NCI-H1105 (cell line): ENCODE measurements at regions not wholly inside any gene's neighbourhood (a gene's known extent, or its start where the extent isn't known, plus 50 kb on each side); places are given as distances from the start of the nearest gene placed in this dataset.
"Not testable (repeated sequence)": the region's sequence is repeated elsewhere in the genome, so short reads cannot be mapped to it uniquely, and the experiment has no call there.

Source experiments
- DNase-seq: peaks from one replicate; lab custom pipeline; 2025; lab: John Stamatoyannopoulos, UW

DNA sequence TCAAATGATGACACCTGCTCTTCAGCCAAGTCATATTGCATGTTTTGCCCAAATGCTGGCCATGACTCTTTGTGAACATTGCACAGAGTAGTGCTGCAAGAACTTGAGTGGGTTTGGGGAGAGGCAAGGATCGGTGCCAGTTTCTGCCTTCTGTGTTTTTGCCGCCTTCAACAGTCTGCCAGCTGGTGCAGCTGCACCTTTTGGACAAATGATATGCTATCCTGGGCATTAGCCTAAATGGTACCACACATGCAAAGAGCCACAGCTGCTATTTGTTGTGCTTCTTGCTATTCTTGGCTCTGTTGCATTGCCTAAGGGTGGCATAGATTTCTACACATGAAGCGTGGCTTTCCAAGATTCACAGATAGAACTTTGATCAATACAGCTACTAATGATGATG, 189.0 kb upstream of the CCN2 start:
- no peak for DNase-seq

DNA sequence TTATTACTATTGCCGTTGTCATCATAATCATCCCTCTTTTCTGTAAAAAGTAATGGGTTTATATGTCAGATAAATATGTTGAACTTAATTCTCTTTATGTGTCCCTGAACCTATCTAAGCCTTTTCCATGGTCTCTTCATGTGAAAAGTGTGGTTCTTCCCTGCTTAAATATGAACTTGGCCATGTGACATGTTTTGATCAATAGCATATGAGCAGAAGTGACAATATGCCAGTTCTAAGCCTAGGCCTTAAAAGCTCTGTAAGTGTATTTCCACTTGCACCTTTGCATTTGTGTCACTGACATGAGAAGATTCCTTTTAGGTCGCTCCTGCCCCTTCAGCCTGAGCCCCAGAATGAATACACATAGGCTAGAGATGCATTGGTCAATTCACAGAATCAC, 188.4 kb upstream of the CCN2 start:
- DNase-seq, result no peak

DNA sequence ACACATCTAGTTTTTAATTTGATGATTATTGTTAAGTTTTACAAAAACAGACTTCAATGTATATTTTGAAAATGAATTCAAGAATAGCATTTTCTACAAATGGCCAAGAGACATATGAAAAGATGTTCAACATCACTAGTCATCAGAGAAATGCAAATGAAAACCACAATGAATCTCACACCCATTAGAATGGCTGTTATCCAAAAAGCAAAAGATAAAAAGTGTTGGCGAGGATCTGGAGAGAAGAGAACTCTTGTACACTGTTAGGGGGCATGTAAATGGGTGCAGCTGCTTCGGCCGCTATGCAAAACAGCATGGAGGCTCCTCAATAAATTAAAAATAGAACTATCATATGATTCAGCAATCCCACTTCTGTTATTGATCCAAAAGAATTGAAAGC, 185.8 kb upstream of the CCN2 start:
- DNase-seq, result no peak

DNA sequence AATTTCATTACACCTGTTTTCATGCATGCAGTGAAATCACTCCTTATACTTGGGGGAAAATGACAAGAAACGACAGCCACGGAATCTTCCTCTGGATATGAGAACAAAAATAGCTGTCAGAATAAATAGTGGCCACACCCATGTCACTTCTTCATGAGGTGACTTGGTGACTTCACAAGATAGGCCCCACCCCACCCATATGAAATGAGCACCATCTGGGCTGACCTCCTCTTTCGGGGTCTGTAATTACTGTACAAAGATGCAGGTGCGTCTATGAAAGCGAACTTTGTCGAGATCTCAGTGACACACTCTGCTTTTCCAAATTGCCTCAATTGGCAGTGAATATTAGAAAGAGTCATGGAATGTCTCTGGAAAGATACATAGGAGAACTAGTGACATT, 184.2 kb upstream of the CCN2 start:
- DNase-seq, result no peak

DNA sequence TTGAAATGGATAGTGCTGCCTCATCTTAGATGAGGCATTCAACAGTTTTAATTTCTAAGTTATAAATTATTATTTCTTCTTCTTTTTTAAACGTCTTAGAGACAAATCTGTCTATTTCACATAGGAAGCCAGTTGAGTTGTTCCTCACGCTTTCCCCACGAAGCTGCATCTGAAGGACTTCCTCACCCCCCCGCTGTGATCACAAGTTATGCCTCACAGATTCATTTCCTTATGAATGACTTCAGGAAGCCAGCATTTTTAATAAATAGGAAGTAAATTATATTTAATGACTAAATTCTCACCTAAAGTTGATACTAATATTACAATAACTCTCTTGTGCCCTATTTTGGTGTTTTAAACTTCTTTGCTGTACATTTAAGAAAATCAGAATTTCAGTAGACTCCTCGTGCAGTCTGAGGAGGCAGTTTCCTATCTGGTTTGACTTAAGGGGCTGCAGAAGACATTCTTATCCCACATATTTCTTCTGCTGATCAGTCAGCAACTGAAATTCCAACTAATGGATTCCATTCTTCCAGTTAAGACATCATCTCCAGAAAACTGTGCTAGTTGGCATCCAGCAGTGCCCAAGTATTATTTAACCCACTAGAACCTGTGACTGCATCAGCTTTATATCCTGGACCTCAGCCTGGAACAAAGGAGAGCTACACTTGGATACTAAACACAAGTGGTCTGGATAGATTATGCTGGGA, 182.7 kb upstream of the CCN2 start:
- no peak for DNase-seq

DNA sequence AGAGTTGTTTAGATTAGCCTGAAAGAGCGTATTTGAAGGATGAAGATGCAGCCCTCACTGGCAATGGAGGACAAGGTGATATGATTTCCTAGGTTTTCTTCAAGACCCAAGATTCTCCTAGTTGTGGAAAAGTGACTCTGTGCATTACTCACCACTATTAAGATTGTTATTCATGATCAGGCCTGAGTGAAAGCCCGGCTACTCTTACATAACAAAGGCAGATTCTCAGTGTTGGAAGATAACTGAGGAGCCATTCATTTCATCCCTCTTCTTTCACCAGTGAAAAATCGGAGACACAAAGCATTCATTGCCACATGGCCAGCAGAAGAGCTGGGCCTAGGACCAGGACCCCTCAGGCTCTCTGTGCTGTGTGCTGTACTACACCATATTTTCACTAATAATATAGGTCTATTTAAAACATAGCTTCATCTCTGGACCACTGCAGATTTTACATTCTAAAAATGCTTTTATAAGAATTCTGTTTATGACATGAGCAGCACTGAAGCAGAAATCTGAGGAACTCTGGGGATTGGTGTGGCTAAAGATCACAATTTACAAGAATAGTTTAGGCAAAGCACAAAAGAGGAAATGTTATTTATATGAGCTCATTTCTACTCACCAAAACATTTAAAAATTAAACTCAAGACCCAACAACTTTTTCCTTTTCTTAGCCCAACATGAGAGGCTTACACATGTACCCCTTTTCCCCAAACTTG, 181.9 kb upstream of the CCN2 start:
- DNase-seq, result no peak

DNA sequence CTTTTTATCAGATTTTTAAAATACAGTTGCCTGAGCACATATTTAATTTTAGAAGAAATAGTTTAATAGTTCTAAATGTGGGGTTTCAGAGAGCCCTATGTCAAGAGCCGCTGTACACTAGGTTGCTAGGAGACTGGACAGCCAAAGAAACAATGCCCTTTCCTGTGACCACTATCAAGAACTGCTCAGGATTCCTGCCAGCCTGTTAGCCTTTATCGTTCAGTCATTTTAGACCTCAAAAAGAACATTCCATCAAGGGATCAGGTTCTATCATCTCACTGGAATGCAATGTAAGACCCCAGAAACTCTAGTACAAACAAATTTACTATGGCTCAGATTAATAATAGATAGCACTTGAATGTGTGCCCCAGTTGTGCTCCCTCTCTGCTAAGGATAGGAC, 181.2 kb upstream of the CCN2 start:
- no peak for DNase-seq

DNA sequence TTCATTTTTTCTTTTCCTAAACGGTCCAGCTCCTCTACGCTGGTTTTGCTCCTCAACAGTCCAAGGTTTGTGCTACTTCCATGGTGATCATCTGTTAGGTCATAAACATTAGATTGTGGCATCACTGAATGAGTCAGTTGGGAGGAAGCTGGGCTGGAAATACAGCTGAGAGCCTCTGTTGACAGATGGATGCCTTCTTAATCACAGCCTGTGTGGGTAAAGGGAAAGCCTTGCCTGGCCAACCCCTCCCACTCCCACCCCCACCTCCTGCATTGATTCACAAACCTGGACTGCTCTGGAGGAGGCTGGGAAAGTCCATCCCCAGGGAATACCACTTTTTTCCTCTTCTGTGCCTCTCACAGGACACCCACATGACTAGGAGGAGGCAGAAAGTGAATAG, 180.6 kb upstream of the CCN2 start:
- DNase-seq, result no peak

DNA sequence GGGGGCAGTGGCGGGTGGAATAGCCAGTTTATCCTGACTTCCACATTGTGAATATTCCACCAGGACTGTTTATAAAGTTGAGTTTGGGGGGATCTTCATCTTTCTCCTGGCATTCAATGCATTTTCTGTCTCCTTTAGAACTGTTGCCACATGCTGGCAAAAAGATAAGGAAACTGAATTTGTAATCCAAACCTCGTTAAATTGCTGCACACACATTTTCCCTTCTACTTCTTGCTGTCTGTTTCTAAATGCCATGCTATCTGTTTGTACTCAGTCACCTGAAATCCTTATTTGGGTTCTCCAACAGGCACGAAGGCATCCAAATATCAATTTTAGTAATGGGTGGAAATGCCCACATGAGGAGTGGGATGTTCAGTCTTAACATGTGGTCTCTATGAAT, 180.2 kb upstream of the CCN2 start:
- no peak for DNase-seq

DNA sequence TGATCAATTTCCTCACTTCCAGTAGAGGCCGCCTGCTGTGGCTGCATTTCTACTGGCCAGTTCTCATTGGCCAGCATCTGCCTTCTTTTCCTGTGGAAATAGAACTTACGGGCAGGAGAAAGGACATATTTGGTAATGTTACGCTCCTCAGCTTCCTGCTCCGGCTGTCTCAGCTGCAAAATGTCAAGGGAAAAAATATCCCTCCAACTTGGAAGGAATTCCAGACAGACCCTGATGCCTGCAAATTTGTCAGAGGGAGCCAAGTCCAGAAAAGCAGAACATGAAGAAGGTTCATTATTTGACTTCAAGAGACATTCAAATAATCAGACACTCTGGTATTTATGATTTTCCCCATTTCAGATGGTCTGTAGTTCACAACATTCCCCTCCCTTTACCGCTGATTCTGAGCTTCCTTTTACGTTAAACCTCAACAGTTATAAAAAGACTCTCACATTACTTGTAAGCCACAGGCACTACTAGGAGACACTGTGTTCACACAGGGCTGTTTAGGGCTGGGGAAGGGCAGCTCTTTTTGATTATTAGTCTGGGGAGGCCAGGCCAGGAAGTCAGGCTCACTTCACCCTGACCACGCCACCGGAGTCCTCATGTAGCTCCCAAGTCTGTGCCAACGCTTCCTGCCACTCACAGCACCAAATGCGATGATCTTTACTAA, 179.6 kb upstream of the CCN2 start:
- DNase-seq, result no peak

DNA sequence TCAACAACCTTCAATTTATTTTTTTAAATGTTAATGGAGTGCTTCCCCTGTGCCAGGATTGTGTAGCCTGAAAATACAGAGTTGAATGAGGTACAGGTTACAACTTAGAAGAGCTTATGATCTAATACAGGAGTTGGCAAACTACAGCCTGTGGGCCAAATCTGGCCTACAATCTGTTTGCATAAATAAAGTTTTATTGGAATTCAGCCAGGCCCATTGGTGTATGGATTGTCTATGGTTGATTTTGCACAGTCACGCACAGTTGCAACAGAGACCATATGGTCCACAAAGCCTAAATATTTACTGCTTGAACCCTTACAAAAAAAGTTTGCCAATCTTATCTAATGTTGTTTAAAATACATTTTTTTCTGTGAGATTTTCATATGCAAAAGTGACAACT, 177.3 kb upstream of the CCN2 start:
- no peak for DNase-seq

DNA sequence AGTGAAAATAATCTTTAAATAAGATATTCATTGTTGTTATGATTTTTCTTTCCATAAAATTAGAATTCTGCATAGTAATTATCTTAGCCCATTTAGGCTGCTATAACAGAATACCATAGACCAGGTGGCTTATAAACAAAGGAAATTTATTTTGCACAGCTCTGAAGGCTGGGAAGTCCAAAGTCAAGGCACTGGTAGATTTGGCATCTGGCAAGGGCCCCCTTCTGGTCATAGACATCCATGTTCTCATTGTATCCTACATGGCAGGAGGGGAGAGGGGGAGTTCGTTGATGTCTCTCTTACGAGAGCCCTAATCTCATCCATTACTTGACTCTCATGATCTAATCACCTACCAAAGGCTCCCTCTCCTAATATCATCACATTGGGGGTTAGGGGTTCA, 175.0 kb upstream of the CCN2 start:
- DNase-seq, result no peak

DNA sequence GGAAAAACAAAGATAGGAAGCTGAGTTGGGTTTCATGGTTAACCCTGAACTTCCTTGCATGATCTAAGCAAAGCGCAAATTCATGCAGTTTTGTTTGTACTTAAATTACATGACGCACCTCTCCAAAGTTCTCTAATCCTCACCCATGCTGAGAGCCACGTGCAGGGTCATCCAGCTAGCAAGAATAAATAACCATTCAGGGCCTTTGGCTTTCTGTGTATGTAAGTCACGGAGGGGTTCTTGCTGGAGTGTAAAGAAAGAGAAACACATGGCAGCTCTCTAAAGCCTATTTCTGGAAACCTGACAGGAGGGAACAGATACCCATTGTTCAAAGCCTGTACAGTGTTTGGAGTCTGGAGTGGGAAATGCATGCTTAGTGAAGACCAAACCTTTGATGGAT, 171.7 kb upstream of the CCN2 start:
- no peak for DNase-seq

DNA sequence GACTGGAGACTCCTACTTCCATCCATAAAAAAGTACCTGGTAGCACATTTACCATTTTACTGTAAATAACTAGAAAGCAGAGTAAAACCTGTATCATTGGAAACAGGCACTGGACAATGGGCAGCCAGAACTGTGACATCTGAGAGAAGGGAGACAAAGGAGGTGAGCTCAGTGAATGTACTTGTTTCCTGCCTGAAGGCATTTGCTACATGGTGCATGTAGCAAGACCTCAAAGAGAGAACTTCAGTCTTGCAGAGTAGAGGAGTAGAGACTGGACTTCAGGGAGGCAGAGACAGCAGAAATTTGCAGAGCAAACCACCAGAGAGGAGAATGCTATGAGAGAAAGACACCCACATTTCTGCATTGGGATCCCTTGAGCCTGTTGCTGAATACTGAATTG, 171.0 kb upstream of the CCN2 start:
- DNase-seq, result no peak

DNA sequence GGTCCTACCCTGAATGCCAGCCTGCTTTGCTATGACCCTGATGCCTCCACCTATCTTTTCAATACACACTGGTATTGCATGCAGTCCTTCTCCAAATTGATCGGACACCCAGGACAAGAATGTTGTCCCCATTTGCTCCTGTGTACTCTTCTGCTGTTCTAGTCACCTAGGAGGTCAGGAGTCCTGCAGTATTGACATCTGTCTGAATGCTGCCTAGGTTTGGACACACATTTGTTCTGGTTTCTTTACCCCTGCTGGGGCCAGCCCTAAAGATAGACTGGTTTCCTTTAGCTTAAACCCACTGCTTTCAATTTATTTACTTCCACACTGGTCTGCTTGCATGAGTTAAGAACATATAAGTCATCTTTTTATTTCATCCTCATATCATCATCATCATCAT, 167.0 kb upstream of the CCN2 start:
- no peak for DNase-seq

DNA sequence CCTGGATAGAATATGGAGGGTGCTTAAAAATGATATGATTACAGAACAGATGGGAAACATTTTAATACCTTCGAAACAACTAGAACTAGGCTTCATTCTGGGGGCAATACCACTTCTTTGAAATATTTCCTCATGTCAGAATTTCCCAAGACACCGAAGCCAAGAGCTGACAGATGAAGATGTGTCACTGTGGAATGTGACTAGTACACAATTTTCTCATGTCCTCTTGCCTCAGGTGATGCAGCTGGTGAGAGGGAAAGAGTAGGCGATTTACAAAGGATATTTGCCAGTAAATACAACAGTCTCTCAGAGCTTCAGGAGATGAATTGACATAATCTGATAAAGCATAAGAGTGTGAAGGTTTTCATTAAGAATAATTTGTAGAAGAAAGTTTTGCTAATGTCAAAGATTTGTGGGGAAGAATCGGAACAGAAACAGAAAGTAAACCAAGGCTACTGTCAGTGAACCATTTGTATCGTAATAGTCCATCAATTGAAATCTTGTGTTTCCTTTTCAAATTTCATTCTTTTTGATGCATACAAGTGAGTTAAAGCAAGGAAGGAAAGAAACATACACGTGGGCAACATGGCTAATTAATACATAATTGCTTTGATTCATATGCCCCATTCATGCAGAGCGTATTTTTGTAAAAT, 164.7 kb upstream of the CCN2 start:
- no peak for DNase-seq

DNA sequence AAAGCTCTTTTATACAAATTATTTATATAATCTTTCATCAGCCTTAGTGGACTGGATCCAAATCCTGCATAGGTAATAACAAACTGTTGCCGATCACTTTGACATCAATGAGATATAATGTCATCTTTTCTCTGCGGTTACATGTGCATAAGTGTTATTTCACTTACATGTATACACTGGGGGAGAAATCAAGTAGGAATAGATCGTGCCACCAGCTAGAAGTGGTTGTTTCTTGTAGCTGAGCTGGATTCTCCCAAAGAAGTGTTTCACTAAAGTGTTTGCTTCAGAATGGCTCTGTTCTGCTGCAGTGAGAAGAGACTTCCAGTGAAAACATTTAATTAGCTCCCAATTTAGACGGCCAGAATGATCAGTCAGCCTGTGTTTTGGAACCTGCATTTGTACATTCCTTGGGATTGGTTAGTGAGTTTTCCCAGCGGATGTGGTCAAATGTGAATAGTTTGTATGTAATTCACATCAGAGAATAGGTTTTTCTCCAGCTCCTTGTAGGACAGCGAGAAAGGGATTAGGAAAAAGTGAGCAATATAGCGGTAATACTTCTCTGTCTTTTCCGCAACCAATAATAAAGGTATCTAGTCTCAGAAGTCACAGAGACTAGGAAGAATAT, 163.1 kb upstream of the CCN2 start:
- DNase-seq, result no peak

DNA sequence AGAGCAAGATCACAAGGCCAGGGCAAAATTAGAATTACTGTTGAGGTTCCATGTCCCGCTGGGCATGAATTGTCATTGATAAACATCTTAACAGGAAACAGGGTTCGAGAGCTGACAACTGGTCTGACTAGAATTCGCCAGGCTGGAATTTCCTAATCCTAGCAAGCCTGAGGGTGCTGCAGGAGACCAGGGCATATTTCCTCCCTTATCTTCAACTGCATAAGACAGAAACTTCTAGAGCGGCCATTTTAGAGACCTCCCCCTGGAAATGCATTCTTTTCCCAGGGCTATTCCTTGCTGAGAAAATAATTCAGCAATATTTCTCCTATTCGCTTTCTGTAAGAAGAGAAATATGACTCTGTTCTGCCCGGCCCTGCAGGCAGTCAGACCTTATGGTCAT, 158.6 kb upstream of the CCN2 start:
- not testable (repeated sequence) for DNase-seq

DNA sequence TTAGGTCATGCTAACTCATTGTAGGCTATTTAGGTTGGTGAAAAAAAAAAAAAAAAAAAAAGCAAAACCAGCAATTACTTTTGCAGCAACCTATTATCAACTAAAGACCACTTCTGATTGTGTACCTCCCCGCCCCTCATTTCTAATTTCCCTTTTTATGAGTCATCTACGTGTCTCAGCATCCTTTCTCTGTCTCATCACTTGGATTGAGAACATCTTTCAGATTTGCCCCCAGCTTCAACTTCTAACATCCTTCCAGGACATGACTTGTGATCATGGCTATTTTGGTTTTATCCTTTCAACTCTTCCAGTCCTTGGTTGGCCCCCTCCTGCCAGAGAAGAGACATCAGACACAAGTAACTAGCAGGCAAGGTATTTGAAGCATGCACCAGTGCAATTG, 156.7 kb upstream of the CCN2 start:
- no peak for DNase-seq

DNA sequence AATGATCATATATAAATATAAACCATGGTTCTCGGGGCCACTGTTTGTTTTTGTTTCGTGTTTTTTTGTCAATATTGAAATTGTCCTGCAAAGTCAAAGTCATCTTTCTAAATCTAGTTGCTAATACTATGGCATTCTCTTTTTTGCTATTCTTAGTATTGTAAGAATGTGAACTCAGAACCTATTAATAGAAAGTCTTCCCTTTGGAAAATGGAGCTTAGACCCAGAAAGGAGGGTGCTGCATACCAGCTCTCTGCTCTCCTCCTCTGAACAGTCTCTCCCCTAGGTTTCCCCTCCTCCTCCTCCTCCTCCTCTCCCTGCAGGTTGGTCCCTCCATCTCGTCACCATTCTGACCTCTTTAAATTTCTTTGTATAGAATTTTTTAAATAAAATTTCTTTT, 150.4 kb upstream of the CCN2 start:
- DNase-seq, result no peak

DNA sequence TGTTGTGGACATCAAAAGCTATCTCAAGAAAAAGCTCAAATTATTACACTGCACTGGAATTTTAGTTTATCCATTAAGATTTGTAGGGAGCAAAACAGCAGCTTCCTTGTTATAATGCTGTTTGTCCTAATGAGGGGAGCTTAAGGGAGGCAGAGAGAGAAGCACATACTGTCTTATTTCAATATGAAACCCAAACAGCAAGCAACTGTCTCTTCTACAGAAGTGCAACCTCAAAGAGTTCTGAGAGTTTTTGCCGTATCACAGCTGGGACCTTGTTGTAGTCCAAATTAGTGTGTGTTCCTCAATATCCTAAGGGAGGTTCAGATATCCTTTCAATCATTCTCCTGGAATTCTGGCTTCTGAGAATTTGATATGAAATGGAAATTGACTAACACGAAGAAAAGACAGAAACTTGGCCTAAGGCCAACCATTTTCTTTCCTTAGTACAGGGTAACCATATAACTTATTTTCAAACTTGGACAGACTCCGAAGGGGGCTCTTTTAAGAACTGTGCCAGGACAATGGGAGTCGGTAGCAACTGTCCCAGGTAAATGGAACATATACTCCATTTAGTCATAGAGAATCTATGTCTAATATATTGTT, 149.3 kb upstream of the CCN2 start:
- no peak for DNase-seq

DNA sequence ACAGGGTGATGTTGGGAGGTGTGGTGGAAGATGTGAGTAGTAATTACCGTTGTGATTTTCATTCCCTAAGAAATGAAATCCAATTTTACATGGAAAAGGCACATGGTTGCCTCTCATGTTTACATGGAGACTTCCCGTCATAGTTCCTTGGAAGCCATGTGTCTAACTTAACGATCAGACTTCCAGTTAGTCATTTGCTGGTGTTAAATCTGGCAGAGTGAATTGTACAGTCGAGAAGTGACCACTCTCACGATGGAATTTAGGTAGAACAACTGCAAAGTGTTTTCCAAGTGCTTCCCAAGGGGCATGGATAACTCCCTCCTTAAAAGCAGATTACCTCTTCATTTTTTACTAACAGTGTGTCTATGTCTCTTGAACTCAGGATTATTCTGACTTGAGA, 145.8 kb upstream of the CCN2 start:
- DNase-seq, result no peak
